WERI-Rb-1 (cell line): ENCODE measurements at regions not wholly inside any gene's neighbourhood (a gene's known extent, or its start where the extent isn't known, plus 50 kb on each side); places are given as distances from the start of the nearest gene placed in this dataset.

ENCODE experiments used
- DNase-seq: peaks from one replicate; pipeline ENCODE4 v3.0.0-alpha.2; 2020
- H3K27ac ChIP-seq: fragments of 250-450 bp; sonication (Bioruptor Pico); 2 replicates; pipeline ENCODE4 v1.5.1; 2020; ENCODE audit warnings: mild to moderate bottlenecking, moderate library complexity
- H3K27me3 ChIP-seq: fragments of 250-450 bp; sonication (Bioruptor Pico); 2 replicates; pipeline ENCODE4 v1.5.1; 2021; ENCODE audit warnings: mild to moderate bottlenecking, low read depth, moderate library complexity; ENCODE audit not compliant: insufficient read depth, severe bottlenecking
- H3K36me3 ChIP-seq: fragments of 250-450 bp; sonication (Bioruptor Pico); 2 replicates; pipeline ENCODE4 v1.5.1; 2020; ENCODE audit warnings: mild to moderate bottlenecking, moderate library complexity
- H3K4me3 ChIP-seq: 2 replicates; pipeline ENCODE4 v1.5.1; 2011; ENCODE audit warnings: low read depth, mild to moderate bottlenecking, control low read depth, low read length
- H3K9me3 ChIP-seq: fragments of 250-450 bp; sonication (Bioruptor Pico); 2 replicates; pipeline ENCODE4 v1.5.1; 2021; ENCODE audit warnings: mild to moderate bottlenecking, moderate library complexity; ENCODE audit not compliant: severe bottlenecking
- TF ChIP-seq, protein P1 (sequence below): IDR thresholded peaks from 2 replicates; pipeline ENCODE4 v1.5.1; 2011; ENCODE audit warnings: low read depth, mild to moderate bottlenecking, control low read depth, inconsistent platforms, low read length

GRCh38 chr4:141801558-141801957 is 165.2 kb downstream of the IL15 start:
- Histone ChIP-seq H3K27me3 (no peaks in the 10 kb centered on the region), H3K9me3 (no peaks in the 10 kb centered on the region), H3K27ac (no peak overlapping the region), H3K36me3 (no peaks in the 10 kb centered on the region), H3K4me3 (no peak overlapping the region)
- no peak for DNase-seq
- TF ChIP-seq, protein P1, sequence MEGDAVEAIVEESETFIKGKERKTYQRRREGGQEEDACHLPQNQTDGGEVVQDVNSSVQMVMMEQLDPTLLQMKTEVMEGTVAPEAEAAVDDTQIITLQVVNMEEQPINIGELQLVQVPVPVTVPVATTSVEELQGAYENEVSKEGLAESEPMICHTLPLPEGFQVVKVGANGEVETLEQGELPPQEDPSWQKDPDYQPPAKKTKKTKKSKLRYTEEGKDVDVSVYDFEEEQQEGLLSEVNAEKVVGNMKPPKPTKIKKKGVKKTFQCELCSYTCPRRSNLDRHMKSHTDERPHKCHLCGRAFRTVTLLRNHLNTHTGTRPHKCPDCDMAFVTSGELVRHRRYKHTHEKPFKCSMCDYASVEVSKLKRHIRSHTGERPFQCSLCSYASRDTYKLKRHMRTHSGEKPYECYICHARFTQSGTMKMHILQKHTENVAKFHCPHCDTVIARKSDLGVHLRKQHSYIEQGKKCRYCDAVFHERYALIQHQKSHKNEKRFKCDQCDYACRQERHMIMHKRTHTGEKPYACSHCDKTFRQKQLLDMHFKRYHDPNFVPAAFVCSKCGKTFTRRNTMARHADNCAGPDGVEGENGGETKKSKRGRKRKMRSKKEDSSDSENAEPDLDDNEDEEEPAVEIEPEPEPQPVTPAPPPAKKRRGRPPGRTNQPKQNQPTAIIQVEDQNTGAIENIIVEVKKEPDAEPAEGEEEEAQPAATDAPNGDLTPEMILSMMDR: no peak

DNA sequence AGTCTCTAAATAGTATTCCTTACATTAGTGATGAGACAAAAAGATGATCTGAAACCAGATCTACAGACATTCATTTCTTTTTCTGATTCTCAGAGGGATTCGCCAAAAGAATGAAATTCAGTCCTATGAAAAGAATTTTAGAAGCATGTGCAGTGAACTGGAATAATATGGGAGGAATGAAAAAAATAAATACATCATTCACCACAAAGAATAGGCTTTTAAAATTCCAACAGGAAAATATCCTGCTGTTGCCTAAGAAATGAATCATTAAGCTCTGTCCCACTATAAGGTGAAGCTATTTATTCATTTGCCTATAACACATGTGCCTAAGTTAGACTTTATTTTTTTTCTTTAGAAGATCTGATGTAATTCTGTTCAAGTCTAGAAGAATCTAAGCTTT is 165.9 kb downstream of the IL15 start:
- Histone ChIP-seq H3K27me3 (no peaks in the 10 kb centered on the region), H3K4me3 (no peak overlapping the region), H3K9me3 (no peaks in the 10 kb centered on the region), H3K27ac (no peak overlapping the region), H3K36me3 (no peaks in the 10 kb centered on the region)
- TF ChIP-seq, protein P1: no peak
- no peak for DNase-seq

DNA sequence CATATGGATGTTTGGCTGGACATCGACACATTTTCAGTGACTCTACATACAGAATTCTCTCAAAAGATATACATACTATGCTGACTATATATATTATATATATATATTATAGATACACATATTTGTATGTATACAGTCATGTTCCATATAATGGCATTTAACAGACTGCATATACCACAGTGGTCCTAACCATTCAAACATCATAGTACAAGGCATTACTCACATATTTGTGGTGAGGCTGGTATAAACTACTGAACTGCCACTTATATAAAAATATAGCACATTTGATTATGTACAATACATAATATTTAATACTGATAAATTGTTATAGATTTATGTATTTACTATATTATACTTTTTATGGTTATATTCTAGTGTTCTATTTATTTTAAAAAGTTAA is 168.5 kb downstream of the IL15 start:
- no peaks in the 10 kb centered on the region for H3K27me3 ChIP-seq

GRCh38 chr4:141807103-141807891 is 170.9 kb downstream of the IL15 start:
- no peaks in the 10 kb centered on the region for H3K27me3 ChIP-seq
- no peak overlapping the region for H3K4me3 ChIP-seq
- DNase-seq: no peak
- no peaks in the 10 kb centered on the region for H3K9me3 ChIP-seq
- TF ChIP-seq, protein P1: no peak
- H3K36me3 ChIP-seq: no peaks in the 10 kb centered on the region
- no peak overlapping the region for H3K27ac ChIP-seq

More for the DNA sequence above, 168.5 kb downstream of the IL15 start:
- H3K36me3 ChIP-seq: no peaks in the 10 kb centered on the region
- H3K9me3 ChIP-seq: no peaks in the 10 kb centered on the region
- H3K4me3 ChIP-seq: no peak overlapping the region
- TF ChIP-seq, protein P1: no peak
- H3K27ac ChIP-seq: no peak overlapping the region
- no peak for DNase-seq

DNA sequence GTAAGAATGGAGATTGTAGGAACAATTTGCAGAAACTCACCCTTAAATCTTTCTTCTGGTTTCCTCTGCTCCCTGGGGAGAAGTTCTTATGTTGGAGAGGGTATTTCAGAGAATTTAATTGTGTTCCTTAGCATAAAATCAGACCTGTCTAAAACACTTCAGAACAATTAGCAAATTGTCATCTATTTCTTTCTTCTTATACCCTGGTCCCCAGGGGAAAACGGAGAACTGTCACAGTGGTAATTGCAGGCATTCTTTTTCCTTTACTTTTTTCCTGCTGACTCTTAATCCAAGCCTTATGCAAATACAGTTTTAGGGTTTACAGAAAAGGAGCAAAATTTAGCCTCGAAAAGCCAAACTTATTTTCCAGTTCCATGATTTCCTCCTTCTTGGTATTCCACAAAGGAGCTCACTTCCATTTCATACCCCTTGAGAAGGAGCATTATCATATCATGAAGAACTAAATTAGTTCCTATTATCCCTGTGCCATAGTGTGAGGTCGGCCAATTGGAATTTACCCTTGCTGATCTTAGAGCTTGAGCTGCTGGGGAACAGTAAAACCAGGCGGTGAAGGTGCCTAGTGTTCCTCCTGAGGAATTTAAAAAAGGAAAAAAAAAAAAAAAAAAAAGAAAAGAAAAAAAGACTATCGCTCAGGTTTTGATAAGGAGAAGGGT is 173.8 kb downstream of the IL15 start:
- H3K36me3 ChIP-seq: no peaks in the 10 kb centered on the region
- H3K9me3 ChIP-seq: no peaks in the 10 kb centered on the region
- no peaks in the 10 kb centered on the region for H3K27me3 ChIP-seq
- H3K27ac ChIP-seq: no peak overlapping the region
- no peak overlapping the region for H3K4me3 ChIP-seq
- TF ChIP-seq, protein P1: no peak
- DNase-seq: no peak
